NB4 (cell line): ENCODE measurements at regions not wholly inside any gene's neighbourhood (a gene's known extent, or its start where the extent isn't known, plus 50 kb on each side); places are given as distances from the start of the nearest gene placed in this dataset.

Experiments
- CTCF ChIP-seq: IDR thresholded peaks from one replicate; pipeline ENCODE4 v1.5.1; 2012; ENCODE audit warnings: low read depth, low read length
- POLR2A ChIP-seq: IDR thresholded peaks from 2 replicates; pipeline ENCODE4 v1.6.1; 2011; ENCODE audit warnings: mild to moderate bottlenecking; ENCODE audit not compliant: insufficient read length; ENCODE audit errors: extremely low read depth

- TF ChIP-seq POLR2A (no peak), CTCF (no peak)
Observed at GRCh38 chr10:28087661-28088351, 88.9 kb upstream of the ODAD2 start.
